GM12878 (cell line): ENCODE measurements at regions not wholly inside any gene's neighbourhood (a gene's known extent, or its start where the extent isn't known, plus 50 kb on each side); places are given as distances from the start of the nearest gene placed in this dataset.

ENCODE experiments used
- CTCF ChIP-seq, 3 experiments: IDR thresholded peaks in 2 of 3; conservative IDR thresholded peaks in 1 of 3; 2 replicates each; pipeline ENCODE4 v1.5.1; 2011; ENCODE audit warnings: low read depth in 3 of 3, low read length in 3 of 3, mild to moderate bottlenecking in 3 of 3, control low read depth in 2 of 3, moderate library complexity in 2 of 3, inconsistent platforms in 1 of 3, mixed read lengths in 1 of 3; ENCODE audit not compliant: control insufficient read depth in 2 of 3, insufficient read depth in 1 of 3; ENCODE audit errors: extremely low read depth in 1 of 3
- GABPA ChIP-seq: IDR thresholded peaks from 2 replicates; pipeline ENCODE4 v1.6.1; 2014; ENCODE audit warnings: antibody characterized with exemption, low read depth, mild to moderate bottlenecking, inconsistent platforms
- MLLT1 ChIP-seq: fragments of 450-650 bp; IDR thresholded peaks from 2 replicates; pipeline ENCODE4 v1.6.1; 2016; ENCODE audit warnings: mild to moderate bottlenecking
- POLR2A ChIP-seq: IDR thresholded peaks from 2 replicates; pipeline ENCODE4 v1.6.1; 2011; ENCODE audit warnings: low read depth, mild to moderate bottlenecking, low read length
- ZNF24 ChIP-seq: fragments of 450-650 bp; IDR thresholded peaks from 2 replicates; pipeline ENCODE4 v1.6.1; 2017; ENCODE audit warnings: antibody characterized with exemption, mild to moderate bottlenecking

GRCh38 chr9:78640728-78641127, 343.8 kb downstream of the PSAT1 start:
- TF ChIP-seq GABPA: no peak
- no peak for TF ChIP-seq CTCF (IDR thresholded peaks at IDR 0.05 in 2 of 3, conservative IDR thresholded peaks at IDR 0.05 in 1 of 3; ENCODE audit: control insufficient read depth in 2 of 3, extremely low read depth in 1 of 3, insufficient read depth in 1 of 3, low read depth in 3 of 3, low read length in 3 of 3)
- TF ChIP-seq MLLT1: no peak
- TF ChIP-seq POLR2A: no peak
- no peak for TF ChIP-seq ZNF24
